Thoracic aorta (tissue), 2 donors: ENCODE measurements at regions not wholly inside any gene's neighbourhood (a gene's known extent, or its start where the extent isn't known, plus 50 kb on each side); places are given as distances from the start of the nearest gene placed in this dataset.

Experiments used
- ATAC-seq: fragments of 150-250 bp; one replicate; pipeline ENCODE4 v1.8.0; 2017; ENCODE audit warnings: low read depth; ENCODE audit not compliant: insufficient number of reproducible peaks, low FRiP score
- DNase-seq: peaks from one replicate; pipeline ENCODE4 v3.0.0-alpha.2; 2020; ENCODE audit warnings: low spot score
- H3K27ac ChIP-seq, 2 donors: fragments of 200-600 bp; sonication (generic); 1 replicate in 1 of 2; 2 replicates in 1 of 2; pipeline ENCODE4 v1.5.1; 2016; ENCODE audit warnings: mild to moderate bottlenecking in 2 of 2, moderate library complexity in 2 of 2
- H3K27me3 ChIP-seq: fragments of 200-600 bp; sonication (generic); replicated peaks from 2 replicates; pipeline ENCODE4 v1.6.0; 2016; ENCODE audit warnings: mild to moderate bottlenecking; ENCODE audit not compliant: insufficient read depth
- H3K36me3 ChIP-seq: fragments of 200-600 bp; sonication (generic); one replicate; pipeline ENCODE4 v1.5.1; 2016
- H3K4me1 ChIP-seq, 2 donors: fragments of 200-600 bp; sonication (generic); 1 replicate in 1 of 2; 2 replicates in 1 of 2; pipeline versions ENCODE4 v1.5.1 to v1.6.0; 2016; ENCODE audit warnings: low read depth in 2 of 2, mild to moderate bottlenecking in 1 of 2; ENCODE audit not compliant: control insufficient read depth in 1 of 2
- H3K4me3 ChIP-seq: fragments of 200-600 bp; sonication (generic); 2 replicates; pipeline ENCODE4 v1.5.1; 2016; ENCODE audit warnings: mild to moderate bottlenecking
- H3K9me3 ChIP-seq: fragments of 200-600 bp; sonication (generic); 2 replicates; pipeline ENCODE4 v1.5.1; 2016
- TF ChIP-seq, protein P1 (sequence below): fragments of 200-600 bp; sonication (generic); IDR thresholded peaks from one replicate; pipeline ENCODE4 v1.5.1; 2019; ENCODE audit warnings: antibody characterized with exemption

DNA sequence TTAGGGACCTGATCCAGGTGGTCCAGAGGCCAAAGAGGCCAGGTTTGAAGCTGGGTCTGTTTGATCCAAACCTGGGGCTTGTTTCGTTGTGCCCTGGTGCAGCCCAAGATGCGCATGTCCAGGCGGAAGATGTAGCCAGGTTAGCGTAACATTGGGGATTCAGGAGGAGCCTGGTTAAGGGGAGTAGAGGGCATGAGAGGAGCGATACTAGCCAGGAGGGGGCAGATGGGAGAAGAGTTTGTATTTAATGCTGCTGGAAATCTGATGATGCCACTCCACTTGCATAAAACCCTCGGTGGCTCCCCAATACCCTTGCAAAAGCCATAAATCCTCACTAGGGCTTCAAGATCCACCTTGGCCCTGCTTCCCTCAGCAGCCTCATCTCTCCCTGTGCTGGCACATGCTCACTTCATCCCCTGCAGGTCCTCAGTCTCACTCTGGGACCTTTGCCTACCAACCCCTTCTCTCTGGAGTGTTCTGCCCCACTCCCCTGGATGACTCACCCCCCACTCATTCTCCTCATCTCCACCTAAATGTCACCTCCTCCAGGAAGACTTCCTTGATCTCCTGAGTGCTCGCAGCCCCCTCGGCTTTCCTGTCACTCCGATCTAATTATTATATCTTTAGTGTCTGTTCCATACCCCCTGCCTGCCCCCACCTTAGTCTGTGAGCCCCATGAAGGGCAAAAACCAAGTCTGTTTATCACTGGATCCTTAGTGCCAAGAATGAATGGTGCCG is 95.9 kb downstream of the MIAT start:
- H3K4me1 ChIP-seq: no peaks in the 10 kb centered on the region
- ATAC-seq (no peak), DNase-seq (no peak)
- no peak overlapping the region for H3K27ac ChIP-seq
- H3K4me3 ChIP-seq: no peak overlapping the region
- no peaks in the 10 kb centered on the region for H3K9me3 ChIP-seq
- TF ChIP-seq, protein P1, sequence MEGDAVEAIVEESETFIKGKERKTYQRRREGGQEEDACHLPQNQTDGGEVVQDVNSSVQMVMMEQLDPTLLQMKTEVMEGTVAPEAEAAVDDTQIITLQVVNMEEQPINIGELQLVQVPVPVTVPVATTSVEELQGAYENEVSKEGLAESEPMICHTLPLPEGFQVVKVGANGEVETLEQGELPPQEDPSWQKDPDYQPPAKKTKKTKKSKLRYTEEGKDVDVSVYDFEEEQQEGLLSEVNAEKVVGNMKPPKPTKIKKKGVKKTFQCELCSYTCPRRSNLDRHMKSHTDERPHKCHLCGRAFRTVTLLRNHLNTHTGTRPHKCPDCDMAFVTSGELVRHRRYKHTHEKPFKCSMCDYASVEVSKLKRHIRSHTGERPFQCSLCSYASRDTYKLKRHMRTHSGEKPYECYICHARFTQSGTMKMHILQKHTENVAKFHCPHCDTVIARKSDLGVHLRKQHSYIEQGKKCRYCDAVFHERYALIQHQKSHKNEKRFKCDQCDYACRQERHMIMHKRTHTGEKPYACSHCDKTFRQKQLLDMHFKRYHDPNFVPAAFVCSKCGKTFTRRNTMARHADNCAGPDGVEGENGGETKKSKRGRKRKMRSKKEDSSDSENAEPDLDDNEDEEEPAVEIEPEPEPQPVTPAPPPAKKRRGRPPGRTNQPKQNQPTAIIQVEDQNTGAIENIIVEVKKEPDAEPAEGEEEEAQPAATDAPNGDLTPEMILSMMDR: no peak
- H3K36me3 ChIP-seq: no peaks in the 10 kb centered on the region
- no peaks in the 10 kb centered on the region for H3K27me3 ChIP-seq

DNA sequence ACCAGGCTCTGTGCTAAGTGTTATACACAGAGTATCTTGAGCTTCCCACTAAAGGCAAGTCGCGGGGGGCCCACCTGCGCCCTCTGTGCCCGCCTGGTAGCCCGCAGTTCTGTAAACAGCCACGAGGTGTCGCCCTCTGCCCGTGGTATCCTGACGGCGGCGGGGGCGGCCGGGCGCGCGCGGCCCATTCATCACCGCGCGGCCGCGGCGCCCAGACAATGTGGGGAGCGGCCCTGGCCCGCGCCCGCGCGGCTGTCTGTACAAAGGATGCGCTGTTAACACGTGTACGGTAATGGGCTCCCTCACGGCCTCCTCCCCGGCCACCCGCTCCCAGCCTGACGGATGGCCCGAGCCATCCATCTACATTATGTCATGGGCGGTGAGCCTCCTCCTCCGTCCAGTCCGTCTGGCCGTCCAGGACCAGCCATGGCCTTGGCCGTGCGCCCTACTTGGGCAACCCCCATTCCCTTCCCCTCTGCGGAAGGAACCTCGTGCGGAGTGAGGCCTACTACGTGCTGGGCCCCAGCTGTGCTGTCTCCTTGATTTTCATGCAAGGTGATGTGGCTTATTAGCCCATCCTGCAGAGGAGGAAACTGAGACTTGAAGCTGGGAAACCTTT is 99.4 kb downstream of the MIAT start:
- no peak for ATAC-seq
- TF ChIP-seq, protein P1: peak; percentile 96
- Histone ChIP-seq H3K27ac (no peak overlapping the region), H3K36me3 (no peaks in the 10 kb centered on the region), H3K27me3 (no peaks in the 10 kb centered on the region), H3K9me3 (no peaks in the 10 kb centered on the region), H3K4me1 (no peaks in the 10 kb centered on the region), H3K4me3 (peak overlapping the region; percentile 69)
- peak; percentile 15 for DNase-seq

DNA sequence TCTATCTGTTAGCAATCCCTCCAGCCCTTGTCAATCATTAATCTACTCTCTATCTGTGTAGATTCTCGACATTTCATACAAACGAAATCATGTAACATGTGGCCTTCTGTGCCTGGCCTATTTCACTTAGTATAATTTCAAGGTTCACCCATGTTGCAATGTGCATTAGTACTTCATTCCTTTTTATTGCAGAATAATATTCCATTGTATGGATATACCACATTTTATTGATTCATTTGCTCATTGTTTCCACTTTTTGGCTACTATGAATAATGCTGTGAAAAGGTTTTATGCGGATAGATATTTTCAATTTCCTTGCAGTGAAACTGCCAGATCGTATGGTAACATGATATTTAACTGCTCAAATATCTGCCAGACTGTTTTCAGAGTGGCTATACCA is 100.1 kb downstream of the MIAT start:
- no peaks in the 10 kb centered on the region for H3K36me3 ChIP-seq
- no peak overlapping the region for H3K4me3 ChIP-seq
- TF ChIP-seq, protein P1: no peak
- DNase-seq (no peak), ATAC-seq (no peak)
- H3K4me1 ChIP-seq: no peaks in the 10 kb centered on the region
- no peaks in the 10 kb centered on the region for H3K27me3 ChIP-seq
- H3K9me3 ChIP-seq: no peaks in the 10 kb centered on the region
- no peak overlapping the region for H3K27ac ChIP-seq

DNA sequence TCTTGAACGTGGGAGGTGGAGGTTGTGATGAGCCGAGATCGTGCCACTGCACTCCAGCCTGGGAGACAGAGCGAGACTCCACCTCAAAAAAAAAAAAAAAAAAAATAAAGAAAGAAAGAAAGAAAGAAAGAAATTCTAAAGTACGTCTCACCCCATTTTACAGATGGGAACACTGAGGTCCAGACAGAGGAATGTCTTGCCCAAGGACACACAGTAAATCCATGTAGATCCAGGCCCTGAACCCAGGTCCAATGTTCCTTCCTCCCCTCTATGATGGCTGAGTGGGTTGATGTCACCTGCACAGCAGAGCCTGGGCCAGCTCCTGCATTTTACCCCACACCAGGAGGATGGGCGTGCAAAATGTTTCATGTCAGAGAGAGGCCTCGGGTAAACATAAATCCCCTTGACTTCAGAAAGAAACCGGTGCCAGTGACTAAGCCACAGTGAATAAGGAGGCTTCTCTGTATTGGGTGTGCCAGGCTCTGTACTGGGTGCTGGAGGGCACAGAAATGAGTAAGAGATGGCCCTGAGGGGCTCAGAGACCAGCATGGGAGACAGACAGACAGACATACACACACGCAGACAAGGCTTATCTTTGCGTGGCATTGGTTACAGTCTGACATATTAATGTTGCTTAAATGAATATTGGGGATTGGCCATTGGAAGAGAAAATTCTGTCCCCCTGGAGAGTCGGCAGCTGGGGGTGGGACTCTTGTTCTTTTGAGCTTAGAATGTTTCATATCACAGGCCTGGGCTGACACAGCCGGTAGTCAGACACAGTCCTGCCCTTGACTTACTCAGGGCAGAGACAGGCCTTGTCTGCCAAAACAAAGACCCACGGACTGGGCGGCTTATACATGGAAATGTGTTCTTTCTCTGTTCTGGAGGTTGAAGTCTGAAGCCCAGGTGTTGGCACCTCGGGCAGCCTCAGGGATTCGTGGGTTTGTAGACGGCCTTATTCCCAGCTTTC is 105.4 kb downstream of the MIAT start:
- peaks cover 0 to 8% of the 10 kb centered on the region in 2 donors for H3K4me1 ChIP-seq
- no peaks in the 10 kb centered on the region for H3K36me3 ChIP-seq
- no peak for DNase-seq
- no peaks in the 10 kb centered on the region for H3K27me3 ChIP-seq
- ATAC-seq: no peak
- no peaks in the 10 kb centered on the region for H3K9me3 ChIP-seq
- no peak overlapping the region for H3K4me3 ChIP-seq
- TF ChIP-seq, protein P1: no peak
- no peak overlapping the region for H3K27ac ChIP-seq
